HG03378 (cell line): ENCODE measurements at regions not wholly inside any gene's neighbourhood (a gene's known extent, or its start where the extent isn't known, plus 50 kb on each side); places are given as distances from the start of the nearest gene placed in this dataset.
"Not testable (repeated sequence)": the region's sequence is repeated elsewhere in the genome, so short reads cannot be mapped to it uniquely, and the experiment has no call there.

Source experiments
- ATAC-seq: cut with Tn5 transposase; IDR thresholded peaks from one replicate; pipeline ENCODE4 v1.9.1; 2021; ENCODE audit warnings: mild to moderate bottlenecking, moderate library complexity; ENCODE audit not compliant: unreplicated experiment

- ATAC-seq, result no peak
These were observed 997.1 kb upstream of the ARRDC3 start for GRCh38 chr5:92380069-92380770.

- no peak for ATAC-seq
These were observed 996.0 kb upstream of the ARRDC3 start for GRCh38 chr5:92378966-92379611.

- no peak for ATAC-seq
These were observed 991.7 kb upstream of the ARRDC3 start for GRCh38 chr5:92374859-92375258.

- ATAC-seq, result no peak
These were observed 989.6 kb upstream of the ARRDC3 start for GRCh38 chr5:92372766-92373165.

GRCh38 chr5:92371889-92372235, 988.7 kb upstream of the ARRDC3 start:
- no peak for ATAC-seq

- no peak for ATAC-seq
These were observed 988.2 kb upstream of the ARRDC3 start for GRCh38 chr5:92371171-92371888.

- no peak for ATAC-seq
These were observed 986.9 kb upstream of the ARRDC3 start for GRCh38 chr5:92370032-92370431.

- ATAC-seq, result no peak
These were observed 986.5 kb upstream of the ARRDC3 start for GRCh38 chr5:92369587-92369986.

- no peak for ATAC-seq
These were observed 982.0 kb upstream of the ARRDC3 start for GRCh38 chr5:92364986-92365550.

- no peak for ATAC-seq
These were observed 970.3 kb upstream of the ARRDC3 start for GRCh38 chr5:92353107-92354030.

- ATAC-seq, result no peak
These were observed 954.7 kb upstream of the ARRDC3 start for GRCh38 chr5:92337772-92338234.

- ATAC-seq, result no peak
These were observed 948.9 kb upstream of the ARRDC3 start for GRCh38 chr5:92332039-92332438.

GRCh38 chr5:92330365-92330764, 947.2 kb upstream of the ARRDC3 start:
- ATAC-seq, result no peak

- no peak for ATAC-seq
These were observed 946.6 kb upstream of the ARRDC3 start for GRCh38 chr5:92329759-92330158.

GRCh38 chr5:92328584-92329259, 945.6 kb upstream of the ARRDC3 start:
- ATAC-seq, result no peak

GRCh38 chr5:92320446-92320845, 937.3 kb upstream of the ARRDC3 start:
- no peak for ATAC-seq

GRCh38 chr5:92313385-92313784, 930.3 kb upstream of the ARRDC3 start:
- ATAC-seq, result no peak

- peak; percentile 46 for ATAC-seq
These were observed 926.3 kb upstream of the ARRDC3 start for GRCh38 chr5:92309336-92309991.

- ATAC-seq, result no peak
These were observed 925.6 kb upstream of the ARRDC3 start for GRCh38 chr5:92308679-92309078.

GRCh38 chr5:92302356-92302755, 919.2 kb upstream of the ARRDC3 start:
- not testable (repeated sequence) for ATAC-seq
